K562 (cell line): ENCODE measurements at regions not wholly inside any gene's neighbourhood (a gene's known extent, or its start where the extent isn't known, plus 50 kb on each side); places are given as distances from the start of the nearest gene placed in this dataset.

Source experiments
- CEBPB ChIP-seq: fragments of 450-650 bp; IDR thresholded peaks from 2 replicates; pipeline ENCODE4 v1.6.1; 2016; ENCODE audit warnings: missing genetic modification characterization, missing compliant biosample characterization
- ELF4 ChIP-seq: fragments of 450-650 bp; formaldehyde crosslinking; IDR thresholded peaks from 2 replicates; pipeline ENCODE4 v1.4.0; 2022; ENCODE audit warnings: missing genetic modification characterization
- NELFE ChIP-seq: IDR thresholded peaks from 2 replicates; pipeline ENCODE4 v1.6.1; 2011; ENCODE audit warnings: mild to moderate bottlenecking; ENCODE audit not compliant: insufficient read depth, insufficient read length
- POLR2A ChIP-seq: fragments of 450-650 bp; conservative IDR thresholded peaks from 2 replicates; pipeline ENCODE4 v1.6.1; 2016
- RBBP5 ChIP-seq: fragments of 200-600 bp; sonication (generic); IDR thresholded peaks from 2 replicates; pipeline ENCODE4 v1.6.1; 2012; ENCODE audit warnings: borderline replicate concordance, mild to moderate bottlenecking, low read length, control low read depth, inconsistent platforms; ENCODE audit not compliant: insufficient read depth, poor library complexity, severe bottlenecking
- RHOXF2B ChIP-seq: fragments of 250-450 bp; sonication (Bioruptor Pico); conservative IDR thresholded peaks from 2 replicates; pipeline ENCODE4 v1.5.1; 2021
- SAFB2 ChIP-seq: fragments of 200-400 bp; formaldehyde crosslinking; IDR thresholded peaks from 2 replicates; pipeline ENCODE4 v1.6.1; 2018; ENCODE audit warnings: borderline replicate concordance, low read length, low read depth, moderate library complexity; ENCODE audit not compliant: severe bottlenecking
- ZNF232 ChIP-seq: sonication (generic); formaldehyde crosslinking; IDR thresholded peaks from 2 replicates; pipeline ENCODE4 v1.8.0; 2022; ENCODE audit warnings: mild to moderate bottlenecking, missing genetic modification reagents
- TF ChIP-seq, protein P1 (sequence below), 2 experiments: fragments of 450-650 bp; conservative IDR thresholded peaks; 2 replicates each; pipeline ENCODE4 v1.6.1; 2017; ENCODE audit warnings: mild to moderate bottlenecking in 2 of 2, moderate library complexity in 2 of 2
- TF ChIP-seq, protein P2 (sequence below): fragments of 450-650 bp; formaldehyde crosslinking; IDR thresholded peaks from 2 replicates; pipeline ENCODE4 v1.4.0; 2020; ENCODE audit warnings: mild to moderate bottlenecking, moderate library complexity
- TF ChIP-seq, protein P3 (sequence below): sonication (generic); formaldehyde crosslinking; IDR thresholded peaks from 2 replicates; pipeline ENCODE4 v1.8.0; 2022; ENCODE audit warnings: missing genetic modification reagents, mild to moderate bottlenecking, borderline replicate concordance
- TF ChIP-seq, protein P4 (sequence below): sonication (generic); formaldehyde crosslinking; IDR thresholded peaks from 2 replicates; pipeline ENCODE4 v1.8.1; 2022; ENCODE audit warnings: missing genetic modification reagents

DNA sequence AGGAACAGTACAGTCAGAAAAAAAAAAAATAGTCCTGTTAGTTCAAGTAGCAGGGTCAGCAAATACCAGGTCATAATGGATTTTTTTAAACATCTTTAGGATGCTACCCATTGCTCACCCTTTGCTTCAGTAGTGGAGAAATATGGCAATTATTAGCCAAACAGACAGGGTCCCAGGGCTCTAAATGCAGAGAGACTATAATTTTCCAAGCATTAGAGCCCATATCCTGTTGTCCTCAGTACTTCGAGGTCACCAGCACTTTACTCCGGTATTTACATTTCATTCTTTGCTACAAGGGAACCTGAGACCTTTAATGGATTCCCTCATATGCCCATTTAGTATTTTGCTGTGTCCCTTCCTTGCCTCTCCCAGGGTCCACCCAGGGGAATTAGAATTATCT is 1562.9 kb upstream of the TENM3 start:
- TF ChIP-seq POLR2A (no peak), SAFB2 (no peak), ZNF232 (CRISPR knock-in tag) (no peak), RHOXF2B (no peak), ELF4 (CRISPR knock-in tag) (no peak), CEBPB (tag) (no peak), NELFE (no peak), RBBP5 (no peak)
- TF ChIP-seq, protein P1, sequence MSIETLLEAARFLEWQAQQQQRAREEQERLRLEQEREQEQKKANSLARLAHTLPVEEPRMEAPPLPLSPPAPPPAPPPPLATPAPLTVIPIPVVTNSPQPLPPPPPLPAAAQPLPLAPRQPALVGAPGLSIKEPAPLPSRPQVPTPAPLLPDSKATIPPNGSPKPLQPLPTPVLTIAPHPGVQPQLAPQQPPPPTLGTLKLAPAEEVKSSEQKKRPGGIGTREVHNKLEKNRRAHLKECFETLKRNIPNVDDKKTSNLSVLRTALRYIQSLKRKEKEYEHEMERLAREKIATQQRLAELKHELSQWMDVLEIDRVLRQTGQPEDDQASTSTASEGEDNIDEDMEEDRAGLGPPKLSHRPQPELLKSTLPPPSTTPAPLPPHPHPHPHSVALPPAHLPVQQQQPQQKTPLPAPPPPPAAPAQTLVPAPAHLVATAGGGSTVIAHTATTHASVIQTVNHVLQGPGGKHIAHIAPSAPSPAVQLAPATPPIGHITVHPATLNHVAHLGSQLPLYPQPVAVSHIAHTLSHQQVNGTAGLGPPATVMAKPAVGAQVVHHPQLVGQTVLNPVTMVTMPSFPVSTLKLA (conservative IDR thresholded peaks at IDR 0.05), result no peak
- TF ChIP-seq, protein P2, sequence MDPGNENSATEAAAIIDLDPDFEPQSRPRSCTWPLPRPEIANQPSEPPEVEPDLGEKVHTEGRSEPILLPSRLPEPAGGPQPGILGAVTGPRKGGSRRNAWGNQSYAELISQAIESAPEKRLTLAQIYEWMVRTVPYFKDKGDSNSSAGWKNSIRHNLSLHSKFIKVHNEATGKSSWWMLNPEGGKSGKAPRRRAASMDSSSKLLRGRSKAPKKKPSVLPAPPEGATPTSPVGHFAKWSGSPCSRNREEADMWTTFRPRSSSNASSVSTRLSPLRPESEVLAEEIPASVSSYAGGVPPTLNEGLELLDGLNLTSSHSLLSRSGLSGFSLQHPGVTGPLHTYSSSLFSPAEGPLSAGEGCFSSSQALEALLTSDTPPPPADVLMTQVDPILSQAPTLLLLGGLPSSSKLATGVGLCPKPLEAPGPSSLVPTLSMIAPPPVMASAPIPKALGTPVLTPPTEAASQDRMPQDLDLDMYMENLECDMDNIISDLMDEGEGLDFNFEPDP (CRISPR knock-in tag), result no peak
- TF ChIP-seq, protein P3, sequence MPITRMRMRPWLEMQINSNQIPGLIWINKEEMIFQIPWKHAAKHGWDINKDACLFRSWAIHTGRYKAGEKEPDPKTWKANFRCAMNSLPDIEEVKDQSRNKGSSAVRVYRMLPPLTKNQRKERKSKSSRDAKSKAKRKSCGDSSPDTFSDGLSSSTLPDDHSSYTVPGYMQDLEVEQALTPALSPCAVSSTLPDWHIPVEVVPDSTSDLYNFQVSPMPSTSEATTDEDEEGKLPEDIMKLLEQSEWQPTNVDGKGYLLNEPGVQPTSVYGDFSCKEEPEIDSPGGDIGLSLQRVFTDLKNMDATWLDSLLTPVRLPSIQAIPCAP (CRISPR knock-in tag), result no peak
- TF ChIP-seq, protein P4, sequence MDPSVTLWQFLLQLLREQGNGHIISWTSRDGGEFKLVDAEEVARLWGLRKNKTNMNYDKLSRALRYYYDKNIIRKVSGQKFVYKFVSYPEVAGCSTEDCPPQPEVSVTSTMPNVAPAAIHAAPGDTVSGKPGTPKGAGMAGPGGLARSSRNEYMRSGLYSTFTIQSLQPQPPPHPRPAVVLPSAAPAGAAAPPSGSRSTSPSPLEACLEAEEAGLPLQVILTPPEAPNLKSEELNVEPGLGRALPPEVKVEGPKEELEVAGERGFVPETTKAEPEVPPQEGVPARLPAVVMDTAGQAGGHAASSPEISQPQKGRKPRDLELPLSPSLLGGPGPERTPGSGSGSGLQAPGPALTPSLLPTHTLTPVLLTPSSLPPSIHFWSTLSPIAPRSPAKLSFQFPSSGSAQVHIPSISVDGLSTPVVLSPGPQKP (CRISPR knock-in tag), result no peak
